Skeletal muscle cell (primary cell): ENCODE measurements at regions not wholly inside any gene's neighbourhood (a gene's known extent, or its start where the extent isn't known, plus 50 kb on each side); places are given as distances from the start of the nearest gene placed in this dataset.
"Not testable (repeated sequence)": the region's sequence is repeated elsewhere in the genome, so short reads cannot be mapped to it uniquely, and the experiment has no call there.

Experiments used
- DNase-seq: peaks from one replicate; pipeline ENCODE4 v3.0.0-alpha.2; 2010; ENCODE audit warnings: low read depth
- H3K4me3 ChIP-seq: 2 replicates; pipeline ENCODE4 v1.5.1; 2011; ENCODE audit warnings: low read depth, mild to moderate bottlenecking, control low read depth, low read length, moderate library complexity

DNA sequence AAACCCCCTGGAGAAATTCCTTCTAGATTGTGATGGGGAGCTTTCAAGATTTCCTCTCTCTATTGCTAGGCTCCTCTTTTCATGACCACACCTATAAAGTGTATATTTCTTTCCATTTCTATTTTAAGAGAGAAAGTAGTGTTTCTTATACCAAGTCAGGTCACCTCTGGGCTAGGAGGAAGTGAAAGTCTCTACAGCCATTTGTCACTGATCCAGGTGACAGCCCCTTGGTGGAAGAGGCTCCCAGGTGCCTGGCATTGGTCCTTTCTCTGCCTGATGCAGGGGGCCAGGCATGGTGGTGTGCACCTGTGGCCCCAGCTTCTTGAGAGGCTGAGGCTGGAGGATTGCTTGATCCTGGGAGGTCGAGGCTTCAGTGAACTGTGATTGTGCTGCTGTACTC, 64.7 kb downstream of the DHCR7 start:
- no peak overlapping the region for H3K4me3 ChIP-seq
- DNase-seq = no peak

DNA sequence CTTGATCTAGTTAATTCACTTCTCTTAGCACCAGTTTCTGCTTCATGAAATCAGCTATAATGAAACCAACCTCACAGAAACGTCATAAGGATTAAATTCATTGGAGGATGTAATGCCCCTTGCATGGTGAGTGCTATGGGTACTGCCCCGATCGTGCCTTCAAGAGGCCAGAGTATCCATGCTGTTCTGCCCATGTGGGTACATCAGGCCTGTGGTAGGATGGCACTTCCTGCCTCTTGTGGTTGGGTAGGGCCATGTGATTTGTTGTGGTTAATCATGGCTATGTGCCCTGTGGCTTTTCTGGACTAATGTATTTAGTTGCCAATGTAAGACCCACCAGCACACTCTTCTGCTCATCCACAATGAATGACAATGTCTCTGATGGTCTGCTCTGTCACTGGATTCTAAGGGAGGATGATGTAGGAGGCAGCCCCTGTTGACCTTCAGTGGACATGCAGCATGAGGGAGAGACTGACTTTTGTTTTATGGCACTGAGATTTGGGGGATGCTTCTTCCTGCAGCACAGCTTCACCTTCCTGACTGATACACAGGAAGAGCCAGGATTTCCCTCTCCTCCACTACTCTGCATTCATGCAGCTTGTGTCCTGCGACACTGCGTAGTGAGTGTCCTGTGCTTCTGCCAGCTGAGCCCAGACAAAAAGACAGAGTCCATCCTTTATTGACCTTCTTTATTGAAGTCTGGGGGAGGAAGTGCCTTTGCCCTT, 66.2 kb downstream of the DHCR7 start:
- H3K4me3 ChIP-seq = no peak overlapping the region
- no peak for DNase-seq

DNA sequence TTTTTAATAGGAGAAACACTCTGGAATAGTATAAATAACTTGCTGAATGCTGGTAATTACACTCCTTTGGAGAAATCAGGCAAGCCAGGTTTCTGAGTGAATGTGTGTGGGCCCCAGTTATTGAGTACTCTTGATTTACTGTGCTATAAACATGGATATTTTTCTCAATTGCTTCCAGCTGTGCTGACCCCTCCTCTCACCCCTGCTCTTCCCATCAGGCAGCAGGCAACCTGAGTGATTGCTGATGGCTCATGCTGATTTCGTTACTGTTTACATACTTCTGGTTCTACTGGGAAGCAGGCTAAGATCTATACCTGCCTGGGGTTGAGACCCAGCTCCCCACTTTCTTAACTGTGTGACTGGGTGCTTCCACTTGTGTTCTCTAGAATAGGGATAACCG, 68.5 kb downstream of the DHCR7 start:
- H3K4me3 ChIP-seq = no peak overlapping the region
- no peak for DNase-seq

DNA sequence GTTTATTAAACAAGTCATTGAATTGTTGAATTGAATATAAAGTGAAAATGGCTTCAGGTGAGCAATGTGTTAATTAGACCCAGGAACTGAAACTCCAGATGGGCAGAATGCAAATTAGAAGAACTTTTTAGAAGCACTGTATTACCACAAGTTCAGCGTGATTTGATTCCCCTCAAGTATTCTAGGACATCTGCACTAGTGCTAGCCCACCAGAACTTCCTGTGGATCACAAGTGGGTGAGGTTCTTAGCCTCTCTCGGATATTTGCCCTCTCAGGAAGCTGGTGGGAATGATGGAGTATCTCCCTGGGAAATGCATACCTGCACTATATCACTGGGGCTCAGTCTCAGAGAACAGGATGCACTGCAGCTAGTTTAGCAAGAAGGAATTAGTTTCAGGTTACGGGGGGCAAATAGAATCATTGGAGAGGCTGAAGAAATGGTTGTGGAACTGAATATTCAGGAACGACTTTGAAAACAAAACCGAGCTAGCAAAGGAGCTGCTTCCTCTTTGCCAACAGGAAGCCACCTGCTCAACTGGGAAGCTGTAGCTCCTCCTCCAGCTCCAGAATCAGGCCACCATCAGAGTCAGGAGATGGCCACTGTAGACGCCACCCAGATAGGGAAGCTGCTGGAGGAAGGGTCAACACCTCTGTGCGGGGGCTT, 74.3 kb downstream of the DHCR7 start:
- H3K4me3 ChIP-seq = no peak overlapping the region
- DNase-seq = no peak

DNA sequence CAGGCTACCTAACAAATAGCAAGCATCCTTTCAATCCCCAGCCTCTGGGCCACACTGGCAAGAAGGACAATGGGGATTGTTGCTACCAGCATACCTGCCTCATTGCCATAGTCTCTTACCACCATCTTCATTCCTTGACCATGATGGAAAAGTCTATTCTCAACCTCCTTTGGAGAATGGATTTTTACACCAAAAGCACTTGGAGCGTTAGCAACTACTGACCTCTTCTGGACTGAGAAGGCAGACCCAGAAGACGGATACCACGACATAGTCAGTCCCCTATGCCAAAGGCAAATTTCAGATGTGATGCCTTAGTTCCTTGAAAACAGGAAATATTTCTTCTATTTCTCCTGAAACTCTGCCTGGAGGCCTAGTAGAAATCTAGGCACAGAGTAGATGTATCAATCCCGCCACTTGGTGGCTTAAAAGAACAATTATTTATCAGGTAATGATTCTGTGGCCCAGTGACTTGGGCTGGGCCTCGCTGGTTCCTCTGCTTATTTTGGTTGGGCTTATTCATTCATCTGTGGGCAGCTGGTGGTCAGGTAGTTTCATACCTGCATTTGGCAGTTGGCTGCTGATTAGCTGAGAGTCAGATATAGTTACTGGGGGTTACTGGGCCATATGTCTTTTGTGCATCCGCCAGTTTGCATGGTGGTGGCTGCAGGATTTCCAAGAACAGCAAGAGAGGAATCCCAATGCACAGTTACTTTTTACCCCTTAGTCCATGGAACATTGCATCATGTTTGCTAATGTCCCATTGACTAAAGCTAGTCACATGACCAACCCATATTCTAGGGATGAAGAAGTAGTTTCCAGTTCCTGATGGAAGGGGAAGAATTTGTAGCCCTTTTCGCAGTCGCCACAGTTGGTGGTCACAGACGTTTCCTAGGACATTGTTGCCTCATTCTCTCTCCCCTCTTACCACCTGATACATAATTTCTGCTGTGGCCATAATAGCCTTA, 75.2 kb downstream of the DHCR7 start:
- no peak overlapping the region for H3K4me3 ChIP-seq
- peak; percentile 2 for DNase-seq

DNA sequence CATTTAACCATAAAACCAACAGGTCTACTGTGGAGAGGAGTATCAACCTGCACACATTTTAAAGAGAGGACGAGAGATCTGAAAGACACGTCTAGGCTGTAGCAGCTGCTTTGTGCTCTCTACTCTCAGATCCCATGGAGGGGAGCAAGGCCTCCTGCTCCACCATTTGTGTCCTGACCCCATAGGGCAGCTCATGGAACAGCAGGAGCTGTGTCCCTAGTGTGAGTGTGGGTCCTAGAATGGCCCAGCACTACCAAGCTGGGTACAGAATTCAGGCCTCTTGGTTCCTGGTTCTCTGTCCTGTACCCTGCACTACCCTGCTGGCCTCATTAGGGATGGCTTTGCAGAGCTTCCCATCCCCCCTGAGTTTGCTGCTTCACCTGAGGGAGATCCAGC, 76.5 kb downstream of the DHCR7 start:
- DNase-seq = no peak
- H3K4me3 ChIP-seq = no peak overlapping the region

DNA sequence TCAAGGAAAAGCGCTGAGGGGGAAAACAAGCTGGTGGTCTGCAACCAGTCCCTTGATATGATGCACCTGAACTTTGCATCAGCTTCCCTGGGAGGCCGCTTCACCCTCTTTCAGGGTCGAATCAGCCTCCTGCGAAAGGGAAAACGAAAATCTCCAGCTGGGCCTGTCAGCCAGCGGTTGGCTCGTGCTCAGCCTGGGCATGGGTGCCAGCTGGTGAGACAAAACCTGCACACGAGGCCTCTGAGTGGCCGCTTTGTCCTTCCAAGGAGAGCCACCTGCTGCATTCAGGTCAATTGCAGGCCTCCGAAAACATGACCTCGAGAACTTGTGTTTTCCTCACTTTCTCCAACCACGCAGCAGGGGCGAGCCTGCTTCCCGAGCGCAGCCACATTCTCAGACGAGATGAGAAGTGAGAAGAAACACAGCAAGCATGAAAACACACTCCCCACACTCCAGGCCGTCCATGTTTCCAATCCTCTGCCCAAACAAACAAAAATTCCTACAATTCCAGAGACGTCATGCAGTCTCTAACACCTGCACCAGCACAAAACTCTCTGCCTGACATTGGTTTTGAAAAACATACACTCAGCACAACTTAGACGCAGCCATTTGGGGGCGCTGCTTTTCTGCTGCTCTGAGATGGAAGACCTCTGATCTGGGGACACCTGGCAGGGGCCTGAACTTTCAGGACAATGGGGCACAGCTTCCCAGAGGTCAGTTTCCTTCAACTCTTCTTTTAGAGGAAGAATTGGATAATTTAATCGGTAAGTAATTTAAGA, 77.1 kb downstream of the DHCR7 start:
- no peak for DNase-seq
- no peak overlapping the region for H3K4me3 ChIP-seq

DNA sequence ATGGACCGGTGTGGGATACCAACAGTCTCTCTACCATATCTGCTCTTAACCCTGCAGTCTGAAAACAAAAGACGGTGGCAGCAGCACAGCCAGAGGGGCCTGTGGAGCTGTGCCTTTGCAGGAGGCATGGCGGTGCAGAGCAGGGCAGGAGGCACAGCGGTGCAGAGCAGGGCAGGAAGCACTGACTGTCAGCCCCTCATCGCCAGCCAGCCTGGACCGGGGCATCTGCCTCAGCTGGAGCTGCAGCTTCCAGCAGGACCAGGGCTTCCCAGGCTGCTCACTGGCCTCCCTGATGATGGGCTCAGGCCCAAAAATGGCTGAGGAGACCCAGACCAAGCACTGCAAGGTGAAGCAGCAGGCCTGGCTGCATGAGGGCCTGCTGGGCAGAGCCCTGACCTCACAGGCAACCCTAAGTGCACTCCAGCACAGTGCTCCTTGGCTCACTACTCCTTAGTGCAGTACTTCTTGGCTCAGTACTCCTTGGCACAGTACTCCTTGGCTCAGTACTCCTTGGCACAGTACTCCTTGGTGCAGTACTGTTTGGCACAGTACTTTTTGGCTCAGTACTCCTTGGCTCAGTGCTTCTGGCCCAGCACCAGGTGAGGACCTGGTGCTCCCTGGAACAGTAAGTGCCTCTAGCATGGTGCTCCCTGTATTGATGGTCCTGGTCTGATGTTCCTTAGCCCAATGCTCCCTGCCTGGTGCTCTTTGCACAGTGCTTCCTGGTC, 78.0 kb downstream of the DHCR7 start:
- no peak overlapping the region for H3K4me3 ChIP-seq
- DNase-seq = no peak

DNA sequence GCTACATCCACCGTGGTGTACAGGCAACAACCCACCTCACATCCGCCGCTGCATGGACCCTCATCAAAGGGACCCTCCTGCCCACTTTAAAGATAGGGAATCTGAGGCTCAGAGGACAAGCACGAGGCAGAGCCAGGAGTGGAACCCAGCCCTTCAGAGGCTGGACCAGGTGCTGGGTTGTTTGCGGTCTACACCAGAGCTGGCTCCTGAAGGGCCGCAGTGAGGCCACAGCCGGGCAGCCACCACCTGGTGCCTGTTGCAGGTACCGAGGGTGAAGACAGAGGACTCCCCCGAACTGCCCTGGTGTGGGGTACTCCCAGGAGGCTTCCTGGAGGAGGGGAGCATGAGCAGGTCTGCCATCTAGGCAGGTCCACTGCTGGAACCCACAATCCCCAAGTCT, 78.8 kb downstream of the DHCR7 start:
- DNase-seq = no peak
- no peak overlapping the region for H3K4me3 ChIP-seq

DNA sequence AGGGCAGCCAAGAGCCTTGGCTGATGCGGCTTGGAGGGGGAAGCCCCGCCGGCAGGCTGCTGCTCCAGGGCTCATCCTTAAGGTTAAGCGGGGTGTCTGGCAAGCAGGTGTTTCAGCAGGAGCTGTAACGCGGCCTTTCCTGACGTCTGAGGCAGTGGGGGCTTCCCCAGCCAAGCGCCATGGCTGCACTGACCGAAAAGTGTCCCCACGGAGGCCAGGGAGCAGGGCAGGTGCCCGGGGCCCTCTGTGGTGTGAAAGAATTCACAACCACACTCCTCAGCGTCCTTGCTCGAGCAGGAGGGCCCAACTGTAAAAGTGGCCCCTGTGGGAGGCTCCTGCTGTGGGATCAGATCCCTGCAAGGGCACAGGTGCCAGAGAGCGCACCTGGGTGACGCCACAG, 79.2 kb downstream of the DHCR7 start:
- no peak for DNase-seq
- H3K4me3 ChIP-seq = no peak overlapping the region

DNA sequence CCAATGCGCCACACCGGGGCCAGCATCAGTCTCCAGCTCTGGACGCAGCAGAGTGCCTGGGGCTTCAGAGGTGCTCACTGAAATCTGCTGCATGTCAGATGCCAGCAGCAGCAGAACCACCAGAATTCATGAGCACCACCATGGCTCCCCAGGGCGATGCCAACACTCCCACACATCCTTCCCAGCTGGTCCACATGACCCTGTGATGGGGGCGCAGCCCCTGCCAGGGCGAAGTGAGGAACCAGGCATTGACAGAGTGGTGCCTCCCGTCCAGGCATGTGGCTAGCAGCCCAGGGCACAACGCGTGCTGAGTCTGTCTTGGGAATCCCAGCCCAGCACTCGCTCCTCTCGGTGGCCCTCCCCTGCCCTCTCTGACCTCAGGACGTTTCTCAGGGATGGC, 80.4 kb downstream of the DHCR7 start:
- no peak overlapping the region for H3K4me3 ChIP-seq
- DNase-seq = no peak

DNA sequence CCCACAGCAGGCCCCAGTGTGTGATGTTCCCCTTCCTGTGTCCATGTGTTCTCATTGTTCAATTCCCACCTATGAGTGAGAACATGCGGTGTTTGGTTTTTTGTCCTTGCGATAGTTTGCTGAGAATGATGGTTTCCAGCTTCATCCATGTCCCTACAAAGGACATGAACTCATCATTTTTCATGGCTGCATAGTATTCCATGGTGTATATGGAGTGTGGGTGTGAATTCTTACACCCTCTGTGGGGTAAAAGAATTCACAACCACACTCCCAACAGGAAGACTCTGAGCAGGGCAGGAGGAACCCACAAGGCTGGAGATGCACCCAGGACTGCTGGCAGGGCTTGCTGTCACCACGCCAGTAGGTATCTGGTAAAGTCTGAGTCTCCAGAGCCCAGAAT, 80.9 kb downstream of the DHCR7 start:
- not testable (repeated sequence) for H3K4me3 ChIP-seq, DNase-seq

DNA sequence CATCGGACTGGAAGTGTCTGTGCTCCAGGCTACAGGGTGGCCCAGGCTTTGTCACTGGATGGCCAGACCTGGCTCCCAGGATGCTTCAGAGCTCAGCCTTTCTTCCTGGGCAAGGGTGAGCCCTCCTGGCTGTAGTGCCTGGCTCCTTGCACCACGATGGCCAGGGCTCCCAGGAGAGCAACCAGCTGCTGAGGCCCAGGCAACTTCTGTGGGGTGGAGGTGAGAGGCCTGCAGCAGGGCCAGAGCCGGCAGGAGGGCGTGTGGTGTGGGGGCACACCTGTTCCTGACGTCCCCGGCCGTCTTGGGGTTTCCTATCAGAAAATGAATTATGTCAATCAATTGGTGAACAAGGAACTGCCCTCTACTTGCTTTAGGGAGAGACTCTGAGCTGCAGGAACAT, 82.1 kb downstream of the DHCR7 start:
- no peak for DNase-seq
- no peak overlapping the region for H3K4me3 ChIP-seq

DNA sequence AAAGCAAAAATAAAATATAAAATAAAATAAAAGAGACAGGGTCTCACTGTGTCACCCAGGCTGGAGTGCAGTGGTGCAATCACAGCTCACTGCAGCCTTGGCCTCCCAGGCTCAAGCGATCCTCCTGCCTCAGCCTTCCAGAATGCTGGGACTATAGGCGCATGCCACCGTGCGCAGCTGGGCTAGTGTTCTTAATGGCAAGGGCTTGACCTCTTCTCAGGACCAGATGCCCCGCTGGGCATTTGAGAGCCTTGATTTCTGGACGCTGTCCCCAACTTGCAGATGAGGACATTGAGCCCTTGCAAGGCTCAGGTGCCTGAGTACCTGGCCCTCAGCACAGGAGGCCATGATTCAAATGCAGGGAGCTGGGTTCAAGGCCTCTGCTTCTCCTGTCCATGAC, 82.6 kb downstream of the DHCR7 start:
- no peak for DNase-seq
- H3K4me3 ChIP-seq = no peak overlapping the region

DNA sequence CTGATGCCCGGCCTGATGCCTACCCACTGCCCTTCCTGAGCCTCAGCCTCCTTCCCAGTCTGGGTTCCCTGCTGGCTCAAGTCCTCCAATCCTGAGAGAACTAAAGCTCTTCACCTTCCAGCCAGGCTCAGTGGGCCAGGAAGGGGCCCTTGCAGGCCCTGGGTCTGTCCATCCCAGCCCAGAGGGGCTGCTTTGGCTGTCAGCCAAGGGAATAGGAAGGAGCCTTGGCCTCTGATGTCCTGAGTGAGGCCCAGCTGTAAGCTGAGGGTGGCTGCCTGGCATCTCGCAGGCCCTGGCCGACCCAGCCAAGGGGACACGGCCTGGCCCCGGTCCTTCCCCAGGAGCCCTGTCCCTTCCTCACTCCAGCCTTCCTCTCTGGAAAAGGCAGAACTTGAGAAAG, 83.4 kb downstream of the DHCR7 start:
- H3K4me3 ChIP-seq = no peak overlapping the region
- no peak for DNase-seq

DNA sequence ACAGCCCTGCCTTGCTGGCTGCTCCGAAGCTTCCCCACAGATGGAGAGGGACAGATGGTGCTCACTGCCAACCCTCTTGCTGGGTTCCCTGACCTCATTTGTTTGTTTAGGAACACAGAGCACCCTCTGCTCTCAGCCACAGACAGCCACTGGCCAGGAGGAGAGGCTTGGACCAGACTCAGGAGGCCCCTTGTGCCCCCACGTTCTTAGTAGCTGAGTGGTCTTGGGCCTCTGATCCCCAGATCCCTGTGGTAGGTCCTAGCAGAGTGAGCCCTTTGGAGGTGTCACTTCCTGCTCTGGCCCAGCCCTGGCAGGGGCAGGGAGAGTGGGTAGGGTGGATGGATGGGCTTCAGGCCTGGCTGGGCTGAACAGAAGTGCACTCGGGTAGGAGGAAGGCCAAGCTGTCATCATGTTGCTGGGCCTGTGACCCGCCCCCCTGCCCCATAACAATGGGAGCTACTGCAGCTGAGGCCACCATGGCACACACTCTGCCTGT, 84.0 kb downstream of the DHCR7 start:
- DNase-seq = no peak
- H3K4me3 ChIP-seq = no peak overlapping the region

DNA sequence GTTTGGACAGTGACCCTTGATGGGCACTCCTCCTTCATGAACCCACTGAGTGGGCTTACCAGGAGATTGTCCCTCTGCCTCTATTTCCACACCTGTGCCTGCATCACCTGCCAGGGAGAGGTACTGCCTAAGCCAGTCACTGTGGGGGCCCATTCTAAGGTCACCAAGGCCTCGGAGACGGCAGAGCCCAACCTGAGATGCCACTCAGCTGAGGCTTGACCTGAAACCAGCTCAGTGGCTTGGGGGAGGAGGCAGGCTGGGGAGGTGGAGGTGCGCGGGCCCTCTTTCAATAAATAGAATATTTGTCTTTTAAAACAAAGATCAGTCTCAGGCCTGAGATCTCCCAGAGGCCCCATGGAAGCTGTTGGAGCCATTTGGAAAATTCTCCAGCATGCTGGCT, 84.5 kb downstream of the DHCR7 start:
- H3K4me3 ChIP-seq = no peak overlapping the region
- DNase-seq = no peak

DNA sequence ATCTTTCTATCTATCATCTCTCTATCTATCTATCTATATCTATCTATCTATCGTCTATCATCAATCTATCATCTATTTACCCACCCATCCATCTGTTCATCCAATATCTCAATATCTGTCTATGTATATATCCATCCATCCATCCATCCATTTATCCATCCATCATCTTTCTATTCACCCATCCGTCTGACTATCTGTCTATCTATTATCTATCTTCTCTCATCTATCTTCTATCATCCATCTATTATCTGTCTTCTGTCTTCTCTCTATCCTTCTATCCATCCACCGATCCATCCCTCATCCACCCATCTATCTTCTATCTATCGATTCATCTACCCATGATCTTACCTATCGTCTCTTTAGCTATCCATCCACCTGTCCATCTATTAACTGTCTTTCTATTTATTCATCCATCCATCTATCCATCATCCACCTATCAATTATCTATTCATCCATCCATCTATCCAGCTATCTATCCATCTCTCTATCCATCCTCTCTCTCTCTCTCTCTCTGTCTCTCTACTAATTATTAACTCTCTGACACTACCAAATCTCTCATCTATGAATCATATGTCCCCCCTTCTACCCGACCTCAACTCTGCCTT, 89.1 kb downstream of the DHCR7 start:
- no peak overlapping the region for H3K4me3 ChIP-seq
- no peak for DNase-seq
